ENCODE measurements at regions not wholly inside any gene's neighbourhood (a gene's known extent, or its start where the extent isn't known, plus 50 kb on each side); places are given as distances from the start of the nearest gene placed in this dataset.

DNA sequence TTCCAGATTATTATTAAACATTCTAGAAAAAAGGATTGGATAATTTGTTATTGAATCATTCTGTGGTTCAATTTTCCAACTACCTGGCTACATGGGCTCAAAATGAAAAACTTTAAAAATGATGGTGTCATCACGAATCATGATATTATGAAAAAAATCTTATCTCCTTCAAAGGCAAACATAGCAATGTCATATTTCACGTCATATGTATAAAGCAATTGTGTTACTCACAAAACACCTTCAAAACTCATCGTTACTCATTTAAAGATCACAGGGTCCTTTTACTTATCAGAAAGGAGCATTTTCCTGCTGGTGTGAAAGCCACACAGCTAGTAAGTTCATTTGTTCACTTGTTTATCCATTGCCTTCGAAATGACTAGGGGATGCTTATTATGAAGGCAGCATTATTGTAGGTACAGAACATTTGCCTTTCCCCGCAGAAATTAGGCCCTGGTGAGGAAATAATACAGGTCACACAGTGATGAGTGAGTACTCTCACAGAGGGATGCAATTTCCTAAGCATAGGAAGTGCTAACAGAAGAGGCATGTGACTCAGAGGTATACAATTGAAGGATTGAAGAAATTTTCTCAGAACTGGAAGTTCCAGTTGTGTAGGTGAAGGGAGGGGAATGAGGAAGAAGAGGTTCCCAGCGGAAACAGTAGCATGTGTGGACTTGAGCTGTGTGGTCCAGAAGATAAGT, 478.7 kb downstream of the INHBA start:
- intact Hi-C loops (cut with DNase I): no loop called here
- Histone ChIP-seq H3K4me3 (no peak overlapping the region), H3K9me3 (no peaks in the 10 kb centered on the region), H3K36me3 (no peaks in the 10 kb centered on the region), H3K27ac (peak overlapping the region in 3 of 4 donors; percentile 1 to 52 (median 9)), H3K4me1 (peaks cover 0 to 14% (median 3%) of the 10 kb centered on the region in 3 donors), H3K27me3 (no peaks in the 10 kb centered on the region)
- TF ChIP-seq, protein P1, sequence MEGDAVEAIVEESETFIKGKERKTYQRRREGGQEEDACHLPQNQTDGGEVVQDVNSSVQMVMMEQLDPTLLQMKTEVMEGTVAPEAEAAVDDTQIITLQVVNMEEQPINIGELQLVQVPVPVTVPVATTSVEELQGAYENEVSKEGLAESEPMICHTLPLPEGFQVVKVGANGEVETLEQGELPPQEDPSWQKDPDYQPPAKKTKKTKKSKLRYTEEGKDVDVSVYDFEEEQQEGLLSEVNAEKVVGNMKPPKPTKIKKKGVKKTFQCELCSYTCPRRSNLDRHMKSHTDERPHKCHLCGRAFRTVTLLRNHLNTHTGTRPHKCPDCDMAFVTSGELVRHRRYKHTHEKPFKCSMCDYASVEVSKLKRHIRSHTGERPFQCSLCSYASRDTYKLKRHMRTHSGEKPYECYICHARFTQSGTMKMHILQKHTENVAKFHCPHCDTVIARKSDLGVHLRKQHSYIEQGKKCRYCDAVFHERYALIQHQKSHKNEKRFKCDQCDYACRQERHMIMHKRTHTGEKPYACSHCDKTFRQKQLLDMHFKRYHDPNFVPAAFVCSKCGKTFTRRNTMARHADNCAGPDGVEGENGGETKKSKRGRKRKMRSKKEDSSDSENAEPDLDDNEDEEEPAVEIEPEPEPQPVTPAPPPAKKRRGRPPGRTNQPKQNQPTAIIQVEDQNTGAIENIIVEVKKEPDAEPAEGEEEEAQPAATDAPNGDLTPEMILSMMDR (IDR thresholded peaks at IDR 0.05): no peak
- TF ChIP-seq POLR2A (IDR thresholded peaks at IDR 0.05): no peak
- 49 to 56% methylated on average over 6 of the region's 6 CpGs for WGBS, 2 donors
- DNase-seq: no peak

GRCh38 chr7:41222746-41223145, 480.1 kb downstream of the INHBA start:
- Histone ChIP-seq H3K9me3 (no peaks in the 10 kb centered on the region), H3K36me3 (no peaks in the 10 kb centered on the region), H3K27me3 (no peaks in the 10 kb centered on the region), H3K4me3 (no peak overlapping the region), H3K4me1 (peaks cover 0 to 14% (median 3%) of the 10 kb centered on the region in 3 donors), H3K27ac (no peak overlapping the region)
- WGBS, 2 donors: 57 to 80% methylated on average over 3 of the region's 3 CpGs
- no peak for DNase-seq
- intact Hi-C loops (cut with DNase I): no loop called here
- TF ChIP-seq POLR2A (IDR thresholded peaks at IDR 0.05): no peak
- TF ChIP-seq, protein P1 (IDR thresholded peaks at IDR 0.05): no peak

DNA sequence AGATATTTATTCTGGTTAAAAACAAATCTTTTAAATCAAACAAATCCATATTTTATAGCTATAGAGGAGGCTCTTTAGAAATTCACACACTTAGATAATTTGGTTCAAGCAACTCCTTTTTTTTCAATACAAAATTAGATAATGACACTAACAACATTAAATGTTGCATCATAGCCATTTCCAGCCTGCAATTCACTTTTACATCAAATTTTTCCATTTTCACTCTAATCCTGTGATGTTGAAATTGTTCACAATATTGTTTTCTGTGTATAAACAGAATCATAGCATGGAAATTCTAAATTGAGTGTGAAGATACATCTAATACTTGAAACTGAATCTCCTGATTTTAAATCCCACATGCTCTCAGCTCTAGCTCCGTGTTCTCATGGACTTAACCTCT, 482.6 kb downstream of the INHBA start:
- intact Hi-C loops (cut with DNase I): no loop called here
- 71 to 94% methylated on average over 1 of the region's 1 CpG for WGBS, 2 donors
- DNase-seq: no peak
- Histone ChIP-seq H3K4me1 (peaks cover 0 to 14% (median 3%) of the 10 kb centered on the region in 3 donors), H3K27me3 (no peaks in the 10 kb centered on the region), H3K36me3 (no peaks in the 10 kb centered on the region), H3K27ac (no peak overlapping the region), H3K9me3 (no peaks in the 10 kb centered on the region), H3K4me3 (no peak overlapping the region)
- no peak for TF ChIP-seq POLR2A (IDR thresholded peaks at IDR 0.05)

- 35 to 44% methylated on average over 2 of the region's 2 CpGs for WGBS, 2 donors
- H3K27me3 ChIP-seq: no peaks in the 10 kb centered on the region
- TF ChIP-seq, protein P1 (IDR thresholded peaks at IDR 0.05): no peak
- TF ChIP-seq POLR2A (IDR thresholded peaks at IDR 0.05): no peak
- no peak overlapping the region for H3K27ac ChIP-seq
- H3K36me3 ChIP-seq: no peaks in the 10 kb centered on the region
- no peak for DNase-seq
- H3K4me3 ChIP-seq: no peak overlapping the region
- H3K9me3 ChIP-seq: no peaks in the 10 kb centered on the region
- intact Hi-C loops (cut with DNase I): no loop called here
- peaks cover 0 to 5% (median 0%) of the 10 kb centered on the region in 3 donors for H3K4me1 ChIP-seq
Observed at GRCh38 chr7:41219276-41219675, 483.6 kb downstream of the INHBA start.

DNA sequence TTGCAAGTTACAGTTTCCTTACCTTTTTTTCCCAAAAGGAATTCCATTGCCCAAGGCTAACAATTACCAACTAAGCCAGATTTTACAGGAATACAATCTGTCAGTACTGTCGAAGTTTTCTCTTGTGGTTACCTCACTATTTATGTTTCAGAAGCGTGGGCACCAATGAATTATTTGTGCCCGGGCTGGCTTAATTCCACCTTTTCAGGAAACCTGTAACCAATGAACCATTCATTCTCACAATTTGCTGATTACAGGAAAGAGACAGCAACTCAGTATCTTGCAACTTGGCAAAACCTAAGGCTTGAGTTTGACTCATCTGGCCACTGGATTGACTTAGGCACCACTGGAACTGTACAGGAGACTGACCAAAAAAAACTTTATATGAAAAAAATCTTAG, 485.6 kb downstream of the INHBA start:
- no peaks in the 10 kb centered on the region for H3K27me3 ChIP-seq
- no peaks in the 10 kb centered on the region for H3K36me3 ChIP-seq
- H3K4me3 ChIP-seq: no peak overlapping the region
- no peaks in the 10 kb centered on the region for H3K4me1 ChIP-seq
- WGBS, 2 donors: 39 to 55% methylated on average over 3 of the region's 3 CpGs
- no peak for DNase-seq
- intact Hi-C loops (cut with DNase I): no loop called here
- H3K9me3 ChIP-seq: no peaks in the 10 kb centered on the region
- no peak overlapping the region for H3K27ac ChIP-seq
- TF ChIP-seq, protein P1 (IDR thresholded peaks at IDR 0.05): no peak
- no peak for TF ChIP-seq POLR2A (IDR thresholded peaks at IDR 0.05)
